GM21723 (cell line): ENCODE measurements at regions not wholly inside any gene's neighbourhood (a gene's known extent, or its start where the extent isn't known, plus 50 kb on each side); places are given as distances from the start of the nearest gene placed in this dataset.

Experiments
- ATAC-seq: cut with Tn5 transposase; IDR thresholded peaks from one replicate; pipeline ENCODE4 v1.9.1; 2021; ENCODE audit warnings: mild to moderate bottlenecking, moderate library complexity; ENCODE audit not compliant: unreplicated experiment

DNA sequence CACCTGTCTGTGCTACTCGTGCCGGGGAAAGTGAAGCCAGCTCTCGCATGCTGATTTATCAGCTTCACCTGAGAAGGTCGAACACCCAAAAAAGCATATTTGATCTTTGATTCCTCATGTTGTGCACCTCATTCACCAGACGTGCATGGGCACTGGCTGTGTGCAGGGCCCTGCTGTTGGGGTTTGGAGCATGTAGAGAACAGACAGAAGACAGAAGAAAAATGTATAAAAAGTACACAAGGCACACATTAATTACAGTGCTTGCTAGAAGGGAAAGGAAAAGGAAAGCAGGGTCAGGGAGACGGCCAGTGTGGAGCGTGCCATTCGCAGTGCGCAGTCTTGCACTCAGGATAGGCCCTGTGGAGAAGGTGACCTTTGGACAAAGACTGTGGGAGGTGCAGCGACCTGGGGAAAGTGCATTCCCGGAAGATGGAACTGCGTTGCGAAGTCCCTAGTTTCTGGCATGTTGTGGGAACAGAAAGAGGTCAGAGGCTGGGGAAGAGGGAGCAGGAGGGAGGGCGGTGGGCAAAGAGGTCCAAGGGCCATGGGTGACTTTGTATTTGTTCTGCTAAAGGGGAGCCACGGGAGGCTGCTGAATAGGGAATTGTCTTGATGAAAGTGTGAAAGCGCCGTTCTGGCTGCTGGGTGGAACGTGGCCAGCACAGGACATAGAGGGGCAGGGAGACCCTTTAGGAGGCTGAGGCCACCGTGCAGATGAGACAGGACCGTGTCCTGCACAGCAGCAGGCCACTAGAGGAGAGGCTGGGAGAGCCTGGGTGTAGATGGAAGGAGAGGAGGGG, 232.8 kb downstream of the GLRX3 start:
- ATAC-seq, result no peak

- ATAC-seq, result no peak
These were observed 233.6 kb downstream of the GLRX3 start for GRCh38 chr10:130369645-130370381.

DNA sequence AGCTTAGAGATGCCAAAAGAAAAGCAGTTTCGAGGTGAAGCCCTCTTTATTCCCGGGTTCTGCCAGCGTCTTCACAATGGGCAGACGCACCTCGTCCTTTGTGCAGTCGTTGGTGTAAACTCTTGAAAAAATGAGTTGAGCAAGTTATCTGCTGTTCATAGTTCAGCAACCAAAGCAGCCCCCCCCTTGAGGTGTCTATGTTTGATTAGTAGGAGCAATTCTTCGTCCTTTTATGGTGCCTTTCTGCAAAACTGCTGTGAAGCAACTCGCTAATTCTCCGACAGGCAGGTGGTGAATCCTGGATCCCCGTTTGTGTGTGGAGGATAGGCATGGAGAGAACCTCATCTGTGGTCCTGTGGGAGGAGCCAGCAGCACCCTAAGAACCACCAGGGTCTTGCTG, 234.5 kb downstream of the GLRX3 start:
- no peak for ATAC-seq

GRCh38 chr10:130371156-130371555, 235.0 kb downstream of the GLRX3 start:
- no peak for ATAC-seq

DNA sequence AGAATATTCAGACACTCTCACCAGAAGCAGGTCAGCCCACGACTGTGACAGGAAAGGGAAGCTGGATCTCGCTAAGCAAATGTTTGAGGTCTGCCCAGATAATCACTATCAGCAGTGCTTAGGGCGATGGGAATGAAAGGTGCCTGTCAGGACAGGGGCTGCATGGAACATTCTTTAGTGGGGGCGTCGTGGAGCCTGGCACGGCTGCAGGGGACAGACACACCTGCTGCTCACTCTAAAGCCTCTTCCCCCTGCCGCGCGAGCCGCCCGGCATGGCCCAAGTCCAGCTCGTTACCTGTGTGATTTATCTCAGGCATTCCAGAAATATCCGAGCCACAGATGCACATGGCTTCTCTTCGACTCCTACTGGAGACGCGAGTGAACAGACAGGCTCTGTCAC, 235.5 kb downstream of the GLRX3 start:
- no peak for ATAC-seq

GRCh38 chr10:130372222-130372621, 236.0 kb downstream of the GLRX3 start:
- no peak for ATAC-seq

DNA sequence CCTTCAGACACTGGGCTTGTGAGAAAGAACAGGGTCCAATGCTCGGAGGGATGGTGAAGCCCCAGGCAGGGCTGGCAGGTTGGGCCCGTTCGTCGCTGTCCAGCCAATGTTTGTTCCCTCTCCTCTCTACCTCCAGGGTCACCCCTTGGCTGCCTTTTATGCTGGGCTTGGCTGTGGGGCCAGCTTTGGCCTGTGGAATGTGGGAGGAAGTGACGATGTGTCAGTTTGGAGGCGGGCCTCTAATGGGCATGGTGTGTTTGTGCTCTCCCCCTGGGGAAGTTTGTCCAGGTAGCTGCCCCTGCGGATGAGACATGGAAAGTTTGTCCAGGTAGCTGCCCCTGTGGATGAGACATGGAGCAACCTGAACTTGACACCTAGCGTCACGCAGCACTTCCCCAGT, 236.7 kb downstream of the GLRX3 start:
- no peak for ATAC-seq

DNA sequence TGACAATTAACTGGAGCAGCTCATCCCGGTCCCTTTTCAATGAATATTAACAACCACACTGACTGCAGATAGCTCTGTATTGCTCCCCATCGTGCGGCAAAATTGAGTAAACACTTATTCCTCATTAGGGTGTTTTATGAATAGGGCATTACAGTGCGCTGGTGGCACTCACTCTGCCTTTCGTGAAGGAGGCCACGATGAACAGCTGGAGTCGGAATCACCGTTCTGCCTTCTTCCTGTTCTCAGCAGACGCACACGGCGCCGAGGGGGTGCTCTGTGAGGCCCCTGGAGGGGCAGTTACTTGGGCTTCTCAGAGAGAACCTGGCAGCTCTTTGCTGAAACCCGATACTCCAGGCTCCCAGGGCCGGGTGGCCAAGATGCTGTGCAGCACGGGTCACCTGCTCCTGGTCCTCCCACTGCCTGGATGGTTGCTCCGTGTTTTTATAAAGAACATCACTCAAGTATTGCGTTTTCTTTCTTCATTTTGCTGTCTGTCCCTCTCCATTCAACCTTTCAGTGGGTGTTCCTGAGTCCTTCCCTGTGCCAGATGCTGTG, 241.9 kb downstream of the GLRX3 start:
- ATAC-seq, result no peak

DNA sequence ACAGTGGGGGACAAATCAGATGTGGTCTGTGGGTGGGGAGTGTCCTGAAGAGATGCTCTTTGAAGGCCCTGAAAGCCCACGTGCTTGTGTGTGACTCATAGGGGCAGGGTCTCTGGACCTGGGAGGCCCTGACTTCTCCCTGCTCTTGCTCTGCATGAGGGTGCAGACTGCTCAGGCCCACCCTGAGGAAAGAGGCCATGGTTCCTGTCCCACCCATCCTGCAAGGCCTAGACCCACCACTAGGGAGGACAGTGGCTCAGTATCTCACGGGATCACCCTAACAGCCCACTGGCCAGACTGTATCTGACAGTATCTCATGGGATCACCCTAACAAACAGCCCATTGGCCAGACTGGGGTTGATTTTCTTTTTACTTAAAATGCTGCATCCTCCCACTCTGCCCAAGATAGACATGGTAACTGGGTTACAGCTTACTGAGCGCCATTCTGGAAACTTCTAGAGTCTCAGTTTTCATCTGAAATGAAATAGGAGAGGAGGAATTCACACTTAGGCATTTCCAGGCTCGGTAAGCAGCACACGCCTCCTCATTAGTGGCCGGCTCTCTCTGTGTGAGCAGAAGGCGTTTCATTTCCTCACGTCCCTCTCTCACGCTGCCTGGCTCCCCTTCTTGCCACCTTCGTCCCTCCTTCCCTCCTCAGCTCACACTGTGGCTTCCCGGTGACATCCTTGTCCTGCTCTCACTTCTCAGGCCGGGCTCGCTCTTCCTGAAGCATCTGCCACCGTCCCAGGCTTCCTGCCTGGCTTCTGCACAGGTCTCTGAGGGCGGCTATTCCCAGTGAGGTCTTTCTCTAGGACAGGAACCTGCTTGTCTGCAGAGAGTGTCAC, 242.6 kb downstream of the GLRX3 start:
- no peak for ATAC-seq

- no peak for ATAC-seq
These were observed 243.9 kb downstream of the GLRX3 start for GRCh38 chr10:130380056-130380455.

- no peak for ATAC-seq
These were observed 245.8 kb downstream of the GLRX3 start for GRCh38 chr10:130382031-130382430.

DNA sequence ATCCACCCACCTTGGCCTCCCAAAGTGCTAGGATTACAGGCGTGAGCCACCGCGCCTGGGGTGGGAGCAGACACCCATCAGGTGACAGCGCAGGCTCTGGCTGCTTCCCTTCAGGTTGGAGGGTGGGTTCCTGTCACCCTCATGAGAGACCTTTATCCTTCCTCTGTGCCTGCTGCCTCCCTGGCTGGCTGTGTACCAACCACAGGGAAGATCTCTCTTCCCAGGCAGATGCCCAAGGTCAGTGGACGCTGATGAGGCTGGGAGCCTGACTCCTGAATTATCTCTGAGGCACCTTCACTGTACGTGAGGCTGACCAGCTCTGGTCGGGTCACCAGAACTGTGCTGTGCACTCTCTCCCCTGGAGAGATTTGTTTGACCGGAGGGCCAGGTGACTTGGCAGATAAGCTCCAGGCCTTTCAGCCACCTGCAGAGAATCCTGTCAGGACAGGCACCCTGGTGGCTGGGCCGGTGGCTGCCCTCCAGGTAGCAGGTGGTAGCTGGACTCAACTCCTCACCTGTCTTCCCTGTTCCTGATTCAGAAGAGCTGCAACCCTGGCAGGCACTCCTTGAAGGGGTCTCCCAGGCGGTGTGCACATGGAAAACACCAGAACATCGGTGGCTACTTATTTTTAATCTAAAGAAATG, 251.9 kb downstream of the GLRX3 start:
- no peak for ATAC-seq

DNA sequence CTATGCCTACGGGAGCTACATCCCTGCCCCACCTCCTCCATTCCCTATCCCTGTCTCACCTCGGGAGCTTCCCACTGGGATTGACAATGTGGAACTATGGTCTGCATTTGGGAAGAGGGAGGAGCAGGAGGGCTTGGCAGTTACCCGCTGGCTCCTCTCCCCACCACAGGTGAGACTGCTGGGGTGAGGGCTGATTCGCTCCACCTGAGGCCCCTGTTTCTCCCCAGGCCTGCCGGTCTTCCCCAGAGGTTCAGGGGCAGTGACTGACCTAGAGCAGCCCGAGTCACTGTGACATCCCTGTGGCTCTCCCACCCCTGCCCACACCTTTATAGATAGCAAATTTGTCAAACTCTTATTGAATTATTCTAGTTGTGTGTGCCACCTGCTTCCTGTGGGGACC, 252.6 kb downstream of the GLRX3 start:
- ATAC-seq, result no peak

DNA sequence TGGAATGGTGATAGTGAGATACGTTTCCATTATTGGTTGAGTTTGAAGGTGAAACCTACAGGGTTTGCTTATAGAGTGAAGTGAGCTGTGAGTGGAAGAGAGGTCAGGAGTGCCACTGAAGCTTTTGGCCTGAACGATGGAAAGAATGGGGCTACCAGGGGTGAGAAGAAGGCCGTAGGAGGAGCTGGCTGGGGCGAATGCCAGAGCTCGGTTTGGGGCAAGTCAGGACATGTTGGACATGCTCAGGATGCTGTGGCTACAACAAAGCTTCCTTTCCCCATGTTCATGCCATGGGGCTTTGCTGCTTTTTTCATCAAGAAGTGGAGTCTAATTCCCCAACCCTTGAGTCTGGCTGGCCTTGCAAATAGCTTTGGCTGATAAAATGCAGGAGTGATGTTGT, 253.7 kb downstream of the GLRX3 start:
- ATAC-seq, result no peak

GRCh38 chr10:130392031-130392430, 255.8 kb downstream of the GLRX3 start:
- ATAC-seq, result no peak

DNA sequence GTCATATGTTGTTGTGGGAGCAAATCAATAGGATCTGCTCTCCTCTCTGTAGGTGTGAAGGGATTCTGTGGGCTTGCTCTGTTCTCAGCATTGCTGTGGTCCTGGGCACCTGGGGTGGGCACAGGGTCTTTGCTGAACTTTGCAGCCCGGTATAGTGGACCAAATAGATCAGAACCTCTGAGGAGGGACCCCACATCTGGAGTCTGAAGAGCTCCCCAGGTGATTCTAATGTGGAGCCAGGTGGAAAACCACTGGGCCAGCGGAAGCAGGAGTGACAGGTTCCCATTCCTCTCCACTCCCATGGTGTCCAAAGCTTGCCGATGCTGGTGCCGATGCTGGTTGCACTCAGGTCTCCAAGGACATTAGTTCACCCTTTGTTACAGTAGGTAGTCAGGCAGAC, 257.2 kb downstream of the GLRX3 start:
- ATAC-seq, result no peak

DNA sequence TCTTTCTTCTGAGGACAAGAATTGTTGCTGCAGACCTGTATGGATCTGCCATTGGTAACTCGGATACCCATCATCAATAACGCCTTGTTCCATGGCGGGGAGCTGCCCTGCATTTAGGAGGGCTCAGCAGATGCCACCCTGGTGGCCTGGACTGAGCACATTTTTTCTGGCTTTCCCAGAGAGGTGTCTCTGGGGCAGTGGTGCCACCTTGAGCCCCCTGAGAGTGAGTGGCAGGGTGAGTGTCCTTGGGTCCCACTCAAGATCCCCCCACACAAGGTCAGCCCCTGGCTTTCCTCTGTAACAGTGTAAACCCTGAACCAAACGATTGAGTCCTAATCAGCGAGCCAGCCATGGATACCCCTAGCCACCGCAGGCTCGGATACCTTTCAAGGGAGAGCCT, 258.6 kb downstream of the GLRX3 start:
- no peak for ATAC-seq

DNA sequence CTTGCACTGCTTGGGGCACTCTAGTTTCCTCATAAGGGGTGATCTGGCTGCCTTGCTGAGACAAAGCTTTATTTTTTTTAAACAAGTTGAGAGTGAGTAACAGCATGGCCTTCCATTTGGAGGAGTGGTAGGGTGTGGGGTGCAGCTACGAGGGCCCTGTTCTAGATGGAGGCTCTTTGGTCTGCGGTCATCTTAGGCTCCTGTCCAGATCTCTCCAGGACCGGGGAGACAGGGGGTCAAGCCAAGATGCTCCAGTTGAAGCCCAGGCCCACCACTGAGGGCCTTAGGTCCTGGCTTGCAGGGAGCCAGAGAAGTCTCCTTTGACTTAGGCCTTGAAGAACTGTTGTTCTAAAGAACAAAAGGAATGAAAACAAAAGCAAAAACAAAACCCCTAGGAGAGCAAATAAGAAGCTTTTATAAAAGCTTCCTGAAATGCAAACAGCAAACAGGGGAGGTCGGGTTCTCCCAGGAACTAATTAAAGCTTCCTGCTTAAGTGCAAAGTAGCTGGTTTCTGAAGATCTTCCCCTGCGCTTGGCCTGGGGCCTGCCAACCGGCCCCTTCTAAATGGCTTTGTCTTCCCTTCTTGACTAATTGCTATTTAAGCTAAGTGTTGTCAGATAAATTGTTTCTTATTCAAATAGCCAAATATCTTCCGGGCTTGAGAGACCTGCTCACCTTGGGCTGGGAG, 259.2 kb downstream of the GLRX3 start:
- no peak for ATAC-seq

- no peak for ATAC-seq
These were observed 259.9 kb downstream of the GLRX3 start for GRCh38 chr10:130396044-130396443.
